ENCODE measurements at regions not wholly inside any gene's neighbourhood (a gene's known extent, or its start where the extent isn't known, plus 50 kb on each side); places are given as distances from the start of the nearest gene placed in this dataset.

- in situ Hi-C loops (cut with HindIII; ENCODE audit: low pct_unique_long_range_greater_than_20kb, low sequenced_read_pairs): no loop called here
- DNase-seq (ENCODE audit: low read depth): no peak
Measured at GRCh38 chr4:151921386-151921785, 160.6 kb upstream of the GATB start.

- in situ Hi-C loops (cut with HindIII; ENCODE audit: low pct_unique_long_range_greater_than_20kb, low sequenced_read_pairs): no loop called here
- DNase-seq (ENCODE audit: low read depth): no peak
Measured at GRCh38 chr4:151917145-151917734, 156.4 kb upstream of the GATB start.

GRCh38 chr4:151912632-151913031 lies 151.8 kb upstream of the GATB start:
- in situ Hi-C loops (cut with HindIII; ENCODE audit: low pct_unique_long_range_greater_than_20kb, low sequenced_read_pairs): no loop called here
- no peak for DNase-seq (ENCODE audit: low read depth)

GRCh38 chr4:151911970-151912369 lies 151.2 kb upstream of the GATB start:
- DNase-seq (ENCODE audit: low read depth): no peak
- in situ Hi-C loops (cut with HindIII; ENCODE audit: low pct_unique_long_range_greater_than_20kb, low sequenced_read_pairs): no loop called here

- in situ Hi-C loops (cut with HindIII; ENCODE audit: low pct_unique_long_range_greater_than_20kb, low sequenced_read_pairs): no loop called here
- DNase-seq (ENCODE audit: low read depth): no peak
Measured at GRCh38 chr4:151908734-151909497, 148.1 kb upstream of the GATB start.

GRCh38 chr4:151908201-151908600 lies 147.4 kb upstream of the GATB start:
- in situ Hi-C loops (cut with HindIII; ENCODE audit: low pct_unique_long_range_greater_than_20kb, low sequenced_read_pairs): no loop called here
- DNase-seq (ENCODE audit: low read depth): no peak

- DNase-seq (ENCODE audit: low read depth): no peak
- in situ Hi-C loops (cut with HindIII; ENCODE audit: low pct_unique_long_range_greater_than_20kb, low sequenced_read_pairs): no loop called here
Measured at GRCh38 chr4:151906438-151906837, 145.6 kb upstream of the GATB start.

GRCh38 chr4:151905197-151905596 lies 144.4 kb upstream of the GATB start:
- no peak for DNase-seq (ENCODE audit: low read depth)
- in situ Hi-C loops (cut with HindIII; ENCODE audit: low pct_unique_long_range_greater_than_20kb, low sequenced_read_pairs): no loop called here

- DNase-seq (ENCODE audit: low read depth): no peak
- in situ Hi-C loops (cut with HindIII; ENCODE audit: low pct_unique_long_range_greater_than_20kb, low sequenced_read_pairs): no loop called here
Measured at GRCh38 chr4:151901631-151902030, 140.8 kb upstream of the GATB start.

- no peak for DNase-seq (ENCODE audit: low read depth)
- in situ Hi-C loops (cut with HindIII; ENCODE audit: low pct_unique_long_range_greater_than_20kb, low sequenced_read_pairs): no loop called here
Measured at GRCh38 chr4:151896880-151897279, 136.1 kb upstream of the GATB start.

- no peak for DNase-seq (ENCODE audit: low read depth)
- in situ Hi-C loops (cut with HindIII; ENCODE audit: low pct_unique_long_range_greater_than_20kb, low sequenced_read_pairs): no loop called here
Measured at GRCh38 chr4:151895671-151896070, 134.9 kb upstream of the GATB start.

- in situ Hi-C loops (cut with HindIII; ENCODE audit: low pct_unique_long_range_greater_than_20kb, low sequenced_read_pairs): no loop called here
- no peak for DNase-seq (ENCODE audit: low read depth)
Measured at GRCh38 chr4:151894246-151894645, 133.4 kb upstream of the GATB start.

- in situ Hi-C loops (cut with HindIII; ENCODE audit: low pct_unique_long_range_greater_than_20kb, low sequenced_read_pairs): no loop called here
- DNase-seq (ENCODE audit: low read depth): no peak
Measured at GRCh38 chr4:151888367-151888866, 127.6 kb upstream of the GATB start.

GRCh38 chr4:151887816-151888180 lies 127.0 kb upstream of the GATB start:
- in situ Hi-C loops (cut with HindIII; ENCODE audit: low pct_unique_long_range_greater_than_20kb, low sequenced_read_pairs): no loop called here
- no peak for DNase-seq (ENCODE audit: low read depth)

- no peak for DNase-seq (ENCODE audit: low read depth)
- in situ Hi-C loops (cut with HindIII; ENCODE audit: low pct_unique_long_range_greater_than_20kb, low sequenced_read_pairs): no loop called here
Measured at GRCh38 chr4:151887031-151887815, 126.4 kb upstream of the GATB start.

- in situ Hi-C loops (cut with HindIII; ENCODE audit: low pct_unique_long_range_greater_than_20kb, low sequenced_read_pairs): no loop called here
- DNase-seq (ENCODE audit: low read depth): no peak
Measured at GRCh38 chr4:151885123-151885522, 124.3 kb upstream of the GATB start.

GRCh38 chr4:151883747-151884146 lies 122.9 kb upstream of the GATB start:
- in situ Hi-C loops (cut with HindIII; ENCODE audit: low pct_unique_long_range_greater_than_20kb, low sequenced_read_pairs): no loop called here

GRCh38 chr4:151882072-151882803 lies 121.4 kb upstream of the GATB start:
- in situ Hi-C loops (cut with HindIII; ENCODE audit: low pct_unique_long_range_greater_than_20kb, low sequenced_read_pairs): no loop called here
- DNase-seq (ENCODE audit: low read depth): no peak

More at GRCh38 chr4:151883747-151884146, 122.9 kb upstream of the GATB start:
- no peak for DNase-seq (ENCODE audit: low read depth)

All from Caki2 (cell line).